BJ (cell line): ENCODE measurements at regions not wholly inside any gene's neighbourhood (a gene's known extent, or its start where the extent isn't known, plus 50 kb on each side); places are given as distances from the start of the nearest gene placed in this dataset.

Experiments used
- CTCF ChIA-PET: fragments of 350-600 bp; formaldehyde crosslinking; extraction: SDS; loops from one replicate; lab custom pipeline; 2021; ENCODE audit warnings: antibody characterized with exemption, inconsistent platforms; lab: Yijun Ruan, JAX
- POLR2A ChIA-PET: fragments of 300-600 bp; sonication (Branson Sonifier 250); formaldehyde crosslinking; extraction: SDS; loops from one replicate; lab custom pipeline; 2021; ENCODE audit warnings: antibody characterized with exemption; lab: Charles Lee
- DNase-seq: peaks from one replicate; pipeline ENCODE4 v3.0.0-alpha.2; 2011; ENCODE audit warnings: low read depth
- H3K27me3 ChIP-seq: 2 replicates; pipeline ENCODE4 v1.6.0; 2011; ENCODE audit warnings: low read length; ENCODE audit not compliant: control insufficient read depth, insufficient read depth
- H3K36me3 ChIP-seq: 2 replicates; pipeline ENCODE4 v1.5.1; 2011; ENCODE audit warnings: low read length; ENCODE audit not compliant: control insufficient read depth, insufficient read depth
- H3K4me3 ChIP-seq: 2 replicates; pipeline ENCODE4 v1.5.1; 2011; ENCODE audit warnings: low read depth, mild to moderate bottlenecking, control low read depth, low read length
- TF ChIP-seq, protein P1 (sequence below): IDR thresholded peaks from 2 replicates; pipeline ENCODE4 v1.5.1; 2011; ENCODE audit warnings: low read depth, mild to moderate bottlenecking, control low read depth, inconsistent platforms, low read length, moderate library complexity; ENCODE audit not compliant: insufficient read depth

DNA sequence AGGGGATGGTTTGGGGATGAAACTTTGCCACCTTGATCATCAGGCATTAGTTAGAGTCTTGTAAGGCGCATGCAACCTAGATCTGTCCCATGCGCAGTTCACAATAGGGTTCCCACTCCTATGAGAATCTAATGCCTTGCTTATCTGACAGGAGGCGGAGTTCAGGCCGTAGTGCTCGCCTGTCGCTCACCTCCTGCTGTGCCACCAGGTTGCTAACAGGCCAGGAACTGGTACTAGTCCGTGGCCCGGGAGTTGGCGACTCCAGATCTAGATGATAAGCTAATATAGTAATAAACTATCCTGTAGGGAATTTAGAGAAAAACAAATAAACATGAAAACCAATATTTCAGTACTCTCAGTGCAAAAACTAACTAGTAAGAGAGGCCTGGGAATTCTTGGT lies 155.4 kb upstream of the ANO5 start:
- TF ChIP-seq, protein P1, sequence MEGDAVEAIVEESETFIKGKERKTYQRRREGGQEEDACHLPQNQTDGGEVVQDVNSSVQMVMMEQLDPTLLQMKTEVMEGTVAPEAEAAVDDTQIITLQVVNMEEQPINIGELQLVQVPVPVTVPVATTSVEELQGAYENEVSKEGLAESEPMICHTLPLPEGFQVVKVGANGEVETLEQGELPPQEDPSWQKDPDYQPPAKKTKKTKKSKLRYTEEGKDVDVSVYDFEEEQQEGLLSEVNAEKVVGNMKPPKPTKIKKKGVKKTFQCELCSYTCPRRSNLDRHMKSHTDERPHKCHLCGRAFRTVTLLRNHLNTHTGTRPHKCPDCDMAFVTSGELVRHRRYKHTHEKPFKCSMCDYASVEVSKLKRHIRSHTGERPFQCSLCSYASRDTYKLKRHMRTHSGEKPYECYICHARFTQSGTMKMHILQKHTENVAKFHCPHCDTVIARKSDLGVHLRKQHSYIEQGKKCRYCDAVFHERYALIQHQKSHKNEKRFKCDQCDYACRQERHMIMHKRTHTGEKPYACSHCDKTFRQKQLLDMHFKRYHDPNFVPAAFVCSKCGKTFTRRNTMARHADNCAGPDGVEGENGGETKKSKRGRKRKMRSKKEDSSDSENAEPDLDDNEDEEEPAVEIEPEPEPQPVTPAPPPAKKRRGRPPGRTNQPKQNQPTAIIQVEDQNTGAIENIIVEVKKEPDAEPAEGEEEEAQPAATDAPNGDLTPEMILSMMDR: no peak
- H3K36me3 ChIP-seq: no peaks in the 10 kb centered on the region
- H3K27me3 ChIP-seq: no peaks in the 10 kb centered on the region
- ChIA-PET POLR2A (no interaction called here), CTCF (no interaction called here)
- H3K4me3 ChIP-seq: no peak overlapping the region
- no peak for DNase-seq

DNA sequence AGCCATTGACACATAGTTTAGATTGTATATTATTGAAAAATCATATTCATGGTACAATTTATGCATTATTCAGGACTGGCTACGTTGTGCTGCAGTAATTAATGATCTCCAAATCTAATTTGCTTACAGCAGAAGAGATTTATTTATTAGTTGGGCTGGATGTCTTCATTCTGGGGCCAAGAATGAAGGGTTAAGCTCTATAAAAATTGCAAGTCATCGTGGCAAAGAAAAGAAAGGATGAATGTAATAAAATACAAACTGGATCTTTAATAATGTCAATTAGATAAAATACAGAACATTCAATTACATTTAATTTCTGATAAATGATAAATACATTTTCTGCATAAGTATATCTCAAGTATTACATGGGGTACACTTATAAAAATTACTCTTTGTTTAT lies 151.8 kb upstream of the ANO5 start:
- Histone ChIP-seq H3K36me3 (no peaks in the 10 kb centered on the region), H3K27me3 (no peaks in the 10 kb centered on the region), H3K4me3 (no peak overlapping the region)
- POLR2A ChIA-PET: no interaction called here
- TF ChIP-seq, protein P1: no peak
- CTCF ChIA-PET: no interaction called here
- no peak for DNase-seq

DNA sequence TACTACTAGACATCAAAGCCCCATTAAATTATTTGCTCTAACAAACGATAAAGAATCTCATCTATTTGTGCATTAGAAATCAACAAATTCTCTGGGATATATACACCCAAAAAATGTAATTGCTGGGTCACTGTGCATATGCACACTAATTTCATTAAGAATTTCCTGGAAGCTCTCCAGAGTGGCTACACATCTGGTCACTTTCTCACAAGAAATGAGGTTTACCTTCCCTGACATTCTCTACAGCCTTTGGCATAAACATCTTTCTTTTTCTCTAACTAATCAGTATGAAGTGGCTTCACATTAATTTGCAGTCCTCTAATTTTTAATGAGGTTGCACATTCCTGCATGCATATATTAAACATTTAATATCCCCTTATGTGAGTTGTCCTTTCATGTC lies 150.8 kb upstream of the ANO5 start:
- ChIA-PET CTCF (no interaction called here), POLR2A (no interaction called here)
- Histone ChIP-seq H3K36me3 (no peaks in the 10 kb centered on the region), H3K4me3 (no peak overlapping the region), H3K27me3 (no peaks in the 10 kb centered on the region)
- DNase-seq: no peak
- TF ChIP-seq, protein P1: no peak

DNA sequence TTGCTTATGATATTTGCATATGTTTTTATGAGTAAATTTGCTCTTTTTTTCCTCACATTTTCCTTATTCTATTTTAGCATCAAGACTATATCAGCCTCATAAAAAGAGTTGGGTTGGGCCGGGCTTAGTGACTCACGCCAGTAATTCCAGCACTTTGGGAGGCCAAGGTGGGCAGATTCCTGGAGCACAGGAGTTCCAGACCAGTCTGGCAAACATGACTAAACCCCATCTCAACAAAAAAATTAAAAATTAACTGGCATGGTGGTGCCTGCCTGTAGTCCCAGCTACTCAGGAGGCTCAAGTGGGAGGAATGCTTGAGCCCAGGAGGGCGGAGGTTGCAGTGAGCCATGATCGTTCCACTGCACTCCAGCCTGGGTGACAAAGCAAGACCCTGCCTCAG lies 148.8 kb upstream of the ANO5 start:
- H3K4me3 ChIP-seq: no peak overlapping the region
- no peaks in the 10 kb centered on the region for H3K27me3 ChIP-seq
- TF ChIP-seq, protein P1: no peak
- ChIA-PET CTCF (no interaction called here), POLR2A (no interaction called here)
- no peak for DNase-seq
- H3K36me3 ChIP-seq: no peaks in the 10 kb centered on the region

DNA sequence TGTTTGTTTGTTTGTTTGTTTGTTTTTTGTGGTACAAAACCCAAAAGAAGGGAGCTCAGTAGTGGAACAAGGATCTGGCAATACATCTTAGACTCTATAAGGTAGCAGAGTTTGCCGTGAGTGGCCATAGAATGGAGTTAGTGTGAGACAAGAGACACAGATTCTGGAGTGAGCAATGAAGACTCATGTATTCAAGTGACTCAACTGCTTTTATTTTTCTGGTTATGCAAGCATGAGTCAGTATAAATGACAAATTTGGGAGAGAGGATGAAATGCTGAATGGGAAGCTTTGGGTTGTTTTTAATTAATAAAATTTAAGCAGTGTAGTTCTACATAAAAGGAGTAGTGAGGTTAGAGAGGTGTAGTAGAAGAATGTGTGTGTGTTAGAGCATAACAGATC lies 143.6 kb upstream of the ANO5 start:
- POLR2A ChIA-PET: no interaction called here
- no peaks in the 10 kb centered on the region for H3K27me3 ChIP-seq
- H3K36me3 ChIP-seq: no peaks in the 10 kb centered on the region
- TF ChIP-seq, protein P1: no peak
- no peak for DNase-seq
- no peak overlapping the region for H3K4me3 ChIP-seq
- CTCF ChIA-PET: no interaction called here
